HG02981 (cell line): ENCODE measurements at regions not wholly inside any gene's neighbourhood (a gene's known extent, or its start where the extent isn't known, plus 50 kb on each side); places are given as distances from the start of the nearest gene placed in this dataset.

ENCODE experiments used
- ATAC-seq: cut with Tn5 transposase; IDR thresholded peaks from one replicate; pipeline ENCODE4 v1.9.1; 2021; ENCODE audit warnings: mild to moderate bottlenecking, moderate library complexity; ENCODE audit not compliant: unreplicated experiment

GRCh38 chr22:34696557-34696956 is 369.4 kb upstream of the ISX start:
- no peak for ATAC-seq

GRCh38 chr22:34702279-34702678 is 363.7 kb upstream of the ISX start:
- ATAC-seq = no peak

GRCh38 chr22:34709641-34710040 is 356.3 kb upstream of the ISX start:
- no peak for ATAC-seq

GRCh38 chr22:34722901-34723300 is 343.1 kb upstream of the ISX start:
- ATAC-seq = no peak

GRCh38 chr22:34736081-34736480 is 329.9 kb upstream of the ISX start:
- ATAC-seq = no peak

- ATAC-seq = no peak
Observed at GRCh38 chr22:34738661-34739400, 327.1 kb upstream of the ISX start.

- no peak for ATAC-seq
Observed at GRCh38 chr22:34743110-34743751, 322.7 kb upstream of the ISX start.

- ATAC-seq = no peak
Observed at GRCh38 chr22:34760276-34761008, 305.5 kb upstream of the ISX start.

- ATAC-seq = no peak
Observed at GRCh38 chr22:34761111-34761510, 304.8 kb upstream of the ISX start.

GRCh38 chr22:34763496-34763895 is 302.5 kb upstream of the ISX start:
- ATAC-seq = no peak

GRCh38 chr22:34765115-34765514 is 300.8 kb upstream of the ISX start:
- ATAC-seq = no peak

GRCh38 chr22:34769361-34769760 is 296.6 kb upstream of the ISX start:
- ATAC-seq = no peak

- ATAC-seq = no peak
Observed at GRCh38 chr22:34776817-34777216, 289.1 kb upstream of the ISX start.

GRCh38 chr22:34781681-34782080 is 284.3 kb upstream of the ISX start:
- no peak for ATAC-seq

- no peak for ATAC-seq
Observed at GRCh38 chr22:34783436-34783835, 282.5 kb upstream of the ISX start.

GRCh38 chr22:34784056-34784455 is 281.9 kb upstream of the ISX start:
- no peak for ATAC-seq

GRCh38 chr22:34797826-34798225 is 268.1 kb upstream of the ISX start:
- no peak for ATAC-seq

- ATAC-seq = no peak
Observed at GRCh38 chr22:34798605-34799004, 267.4 kb upstream of the ISX start.

GRCh38 chr22:34800260-34800980 is 265.5 kb upstream of the ISX start:
- ATAC-seq = no peak

GRCh38 chr22:34801221-34801620 is 264.7 kb upstream of the ISX start:
- no peak for ATAC-seq

- ATAC-seq = no peak
Observed at GRCh38 chr22:34804091-34804490, 261.9 kb upstream of the ISX start.
